ENCODE measurements at regions not wholly inside any gene's neighbourhood (a gene's known extent, or its start where the extent isn't known, plus 50 kb on each side); places are given as distances from the start of the nearest gene placed in this dataset.
"Not testable (repeated sequence)": the region's sequence is repeated elsewhere in the genome, so short reads cannot be mapped to it uniquely, and the experiment has no call there.

DNA sequence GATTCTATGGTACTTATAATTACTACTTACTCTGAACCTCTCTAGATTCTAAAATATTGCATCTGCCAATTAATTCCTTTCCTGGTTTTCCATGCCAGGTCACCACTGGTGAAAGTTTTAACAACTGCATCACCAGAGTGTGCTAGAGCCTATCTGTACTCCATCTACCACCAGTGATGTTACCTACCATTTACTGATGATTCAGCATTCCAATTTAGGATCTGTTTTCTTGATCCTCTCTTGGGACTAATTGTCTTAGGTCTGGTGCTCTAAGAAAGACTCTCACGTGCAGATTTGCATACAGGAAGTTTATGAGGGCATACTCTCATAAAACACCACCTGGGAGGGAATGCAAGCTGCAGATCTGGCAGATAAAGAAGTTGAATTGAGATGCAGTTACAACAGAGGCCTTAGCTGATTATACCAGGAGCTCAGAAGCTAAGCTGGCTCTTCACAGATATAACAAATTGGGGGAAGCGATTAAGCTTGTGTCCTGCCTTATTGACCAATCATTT, 347.6 kb upstream of the VRK2 start:
- TF ChIP-seq, protein P1, sequence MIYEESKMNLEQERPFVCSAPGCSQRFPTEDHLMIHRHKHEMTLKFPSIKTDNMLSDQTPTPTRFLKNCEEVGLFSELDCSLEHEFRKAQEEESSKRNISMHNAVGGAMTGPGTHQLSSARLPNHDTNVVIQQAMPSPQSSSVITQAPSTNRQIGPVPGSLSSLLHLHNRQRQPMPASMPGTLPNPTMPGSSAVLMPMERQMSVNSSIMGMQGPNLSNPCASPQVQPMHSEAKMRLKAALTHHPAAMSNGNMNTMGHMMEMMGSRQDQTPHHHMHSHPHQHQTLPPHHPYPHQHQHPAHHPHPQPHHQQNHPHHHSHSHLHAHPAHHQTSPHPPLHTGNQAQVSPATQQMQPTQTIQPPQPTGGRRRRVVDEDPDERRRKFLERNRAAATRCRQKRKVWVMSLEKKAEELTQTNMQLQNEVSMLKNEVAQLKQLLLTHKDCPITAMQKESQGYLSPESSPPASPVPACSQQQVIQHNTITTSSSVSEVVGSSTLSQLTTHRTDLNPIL (CRISPR knock-in tag; IDR thresholded peaks at IDR 0.05; ENCODE audit: low read depth): no peak
- TF ChIP-seq ZC3H10 (CRISPR knock-in tag; IDR thresholded peaks at IDR 0.05): no peak
- ATAC-seq: no peak

DNA sequence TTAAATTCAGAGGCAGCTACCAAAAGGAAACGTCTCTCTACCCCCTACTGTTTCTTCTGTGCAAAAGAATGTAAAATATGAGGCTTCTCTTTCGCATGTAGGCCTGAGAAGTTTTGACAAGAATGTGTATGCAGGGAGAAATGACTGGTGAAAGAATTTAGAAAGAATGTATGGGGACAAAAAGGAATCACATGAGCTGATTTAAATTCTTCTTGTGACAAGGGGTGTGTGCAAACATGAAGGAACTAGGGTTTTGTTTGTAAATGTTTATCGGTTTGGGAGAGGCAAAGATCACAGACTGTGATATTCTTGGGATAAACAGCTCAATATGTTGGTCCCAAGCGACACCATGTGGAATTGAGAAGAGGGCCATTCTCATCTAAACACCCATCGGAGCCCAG, 345.2 kb upstream of the VRK2 start:
- TF ChIP-seq, protein P2, sequence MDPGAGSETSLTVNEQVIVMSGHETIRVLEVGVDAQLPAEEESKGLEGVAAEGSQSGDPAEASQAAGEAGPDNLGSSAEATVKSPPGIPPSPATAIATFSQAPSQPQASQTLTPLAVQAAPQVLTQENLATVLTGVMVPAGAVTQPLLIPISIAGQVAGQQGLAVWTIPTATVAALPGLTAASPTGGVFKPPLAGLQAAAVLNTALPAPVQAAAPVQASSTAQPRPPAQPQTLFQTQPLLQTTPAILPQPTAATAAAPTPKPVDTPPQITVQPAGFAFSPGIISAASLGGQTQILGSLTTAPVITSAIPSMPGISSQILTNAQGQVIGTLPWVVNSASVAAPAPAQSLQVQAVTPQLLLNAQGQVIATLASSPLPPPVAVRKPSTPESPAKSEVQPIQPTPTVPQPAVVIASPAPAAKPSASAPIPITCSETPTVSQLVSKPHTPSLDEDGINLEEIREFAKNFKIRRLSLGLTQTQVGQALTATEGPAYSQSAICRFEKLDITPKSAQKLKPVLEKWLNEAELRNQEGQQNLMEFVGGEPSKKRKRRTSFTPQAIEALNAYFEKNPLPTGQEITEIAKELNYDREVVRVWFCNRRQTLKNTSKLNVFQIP (CRISPR knock-in tag; IDR thresholded peaks at IDR 0.05; ENCODE audit: borderline replicate concordance, low read depth): no peak
- no peak for TF ChIP-seq ZNF70 (CRISPR knock-in tag; IDR thresholded peaks at IDR 0.05)
- no peak for TF ChIP-seq ARNTL (CRISPR knock-in tag; IDR thresholded peaks at IDR 0.05; ENCODE audit: borderline replicate concordance, low read depth)
- TF ChIP-seq ESRRG (CRISPR knock-in tag; IDR thresholded peaks at IDR 0.05): no peak
- TF ChIP-seq ZNF8 (CRISPR knock-in tag; IDR thresholded peaks at IDR 0.05): no peak
- TF ChIP-seq TCF4 (CRISPR knock-in tag; IDR thresholded peaks at IDR 0.05; ENCODE audit: borderline replicate concordance): no peak
- no peak for TF ChIP-seq BACH2 (CRISPR knock-in tag; IDR thresholded peaks at IDR 0.05; ENCODE audit: borderline replicate concordance)
- TF ChIP-seq, protein P1 (CRISPR knock-in tag; IDR thresholded peaks at IDR 0.05; ENCODE audit: low read depth): no peak
- no peak for TF ChIP-seq PPARA (CRISPR knock-in tag; IDR thresholded peaks at IDR 0.05; ENCODE audit: borderline replicate concordance)
- TF ChIP-seq ZNF565 (CRISPR knock-in tag; conservative IDR thresholded peaks at IDR 0.05; ENCODE audit: low read depth): no peak
- no peak for TF ChIP-seq ZFP30 (CRISPR knock-in tag; IDR thresholded peaks at IDR 0.05)
- TF ChIP-seq, protein P3, sequence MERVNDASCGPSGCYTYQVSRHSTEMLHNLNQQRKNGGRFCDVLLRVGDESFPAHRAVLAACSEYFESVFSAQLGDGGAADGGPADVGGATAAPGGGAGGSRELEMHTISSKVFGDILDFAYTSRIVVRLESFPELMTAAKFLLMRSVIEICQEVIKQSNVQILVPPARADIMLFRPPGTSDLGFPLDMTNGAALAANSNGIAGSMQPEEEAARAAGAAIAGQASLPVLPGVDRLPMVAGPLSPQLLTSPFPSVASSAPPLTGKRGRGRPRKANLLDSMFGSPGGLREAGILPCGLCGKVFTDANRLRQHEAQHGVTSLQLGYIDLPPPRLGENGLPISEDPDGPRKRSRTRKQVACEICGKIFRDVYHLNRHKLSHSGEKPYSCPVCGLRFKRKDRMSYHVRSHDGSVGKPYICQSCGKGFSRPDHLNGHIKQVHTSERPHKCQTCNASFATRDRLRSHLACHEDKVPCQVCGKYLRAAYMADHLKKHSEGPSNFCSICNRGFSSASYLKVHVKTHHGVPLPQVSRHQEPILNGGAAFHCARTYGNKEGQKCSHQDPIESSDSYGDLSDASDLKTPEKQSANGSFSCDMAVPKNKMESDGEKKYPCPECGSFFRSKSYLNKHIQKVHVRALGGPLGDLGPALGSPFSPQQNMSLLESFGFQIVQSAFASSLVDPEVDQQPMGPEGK (CRISPR knock-in tag; IDR thresholded peaks at IDR 0.05; ENCODE audit: borderline replicate concordance): no peak
- no peak for TF ChIP-seq RARB (CRISPR knock-in tag; IDR thresholded peaks at IDR 0.05)
- no peak for TF ChIP-seq TOX (CRISPR knock-in tag; IDR thresholded peaks at IDR 0.05; ENCODE audit: borderline replicate concordance)
- no peak for TF ChIP-seq SNAI2 (CRISPR knock-in tag; IDR thresholded peaks at IDR 0.05)
- no peak for TF ChIP-seq GLIS3 (CRISPR knock-in tag; IDR thresholded peaks at IDR 0.05)
- no peak for TF ChIP-seq ZC3H10 (CRISPR knock-in tag; IDR thresholded peaks at IDR 0.05)
- no peak for TF ChIP-seq OSR1 (CRISPR knock-in tag; IDR thresholded peaks at IDR 0.05)
- no peak for TF ChIP-seq ZFP3 (CRISPR knock-in tag; IDR thresholded peaks at IDR 0.05)
- ATAC-seq: no peak

DNA sequence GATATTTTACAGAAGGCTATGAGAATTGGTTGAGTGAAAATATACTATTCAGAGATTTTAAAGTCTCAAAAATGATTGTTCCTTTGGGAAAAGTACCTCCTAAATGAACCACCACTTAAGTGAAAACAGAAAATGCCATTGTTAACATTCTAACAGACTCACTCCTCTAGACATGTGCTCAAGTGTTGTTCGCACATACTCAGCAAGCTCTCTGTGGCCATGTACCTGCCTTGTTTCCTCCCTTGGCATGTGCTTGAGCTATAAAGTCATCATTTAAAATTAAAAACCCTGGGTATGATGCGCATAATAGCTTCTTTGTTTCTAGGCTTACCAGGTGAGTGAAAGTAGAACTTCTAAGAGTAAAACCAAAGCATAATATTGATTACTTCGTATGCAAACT, 343.2 kb upstream of the VRK2 start:
- ATAC-seq: no peak
- no peak for TF ChIP-seq ISL1 (CRISPR knock-in tag; IDR thresholded peaks at IDR 0.05)
- TF ChIP-seq BACH2 (CRISPR knock-in tag; IDR thresholded peaks at IDR 0.05; ENCODE audit: borderline replicate concordance): no peak
- no peak for TF ChIP-seq ZNF8 (CRISPR knock-in tag; IDR thresholded peaks at IDR 0.05)
- TF ChIP-seq ESRRG (CRISPR knock-in tag; IDR thresholded peaks at IDR 0.05): no peak
- no peak for TF ChIP-seq CSDC2 (CRISPR knock-in tag; IDR thresholded peaks at IDR 0.05)

DNA sequence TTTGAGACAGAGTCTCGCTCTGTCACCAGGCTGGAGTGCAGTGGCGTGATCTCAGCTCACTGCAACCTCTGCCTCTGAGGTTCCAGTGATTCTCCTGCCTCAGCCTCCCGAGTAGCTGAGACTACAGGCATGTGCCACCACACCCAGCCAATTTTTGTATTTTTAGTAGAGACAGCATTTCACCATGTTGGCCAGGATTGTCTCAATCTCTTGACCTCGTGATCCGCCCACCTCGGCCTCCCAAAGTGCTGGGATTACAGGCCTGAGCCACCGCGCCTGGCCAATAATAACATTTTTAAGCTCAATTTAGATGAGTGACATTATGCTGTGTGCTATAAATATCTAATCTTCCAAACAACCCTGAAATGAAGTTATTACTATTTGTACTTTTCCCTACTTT, 338.8 kb upstream of the VRK2 start:
- ATAC-seq: not testable (repeated sequence)

DNA sequence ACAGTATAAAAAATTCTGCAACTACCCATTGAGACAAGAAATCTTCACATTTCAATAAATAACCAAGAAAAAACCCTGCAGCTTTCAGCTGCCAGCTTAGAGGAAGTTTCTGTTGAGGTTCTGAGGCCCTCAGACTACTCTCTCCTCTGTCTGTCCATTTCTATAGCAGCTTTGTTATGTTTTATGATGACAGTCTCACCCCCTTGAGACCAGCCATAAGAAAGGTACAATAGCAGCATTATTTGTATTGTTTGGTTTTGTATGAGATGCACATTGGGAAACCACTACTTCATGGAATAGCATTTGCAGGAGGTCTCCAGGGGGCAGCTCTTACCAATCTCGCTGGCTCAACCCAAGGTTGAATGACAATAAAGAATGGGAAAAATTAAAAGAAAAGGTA, 334.6 kb upstream of the VRK2 start:
- ATAC-seq: no peak
- no peak for TF ChIP-seq ZNF70 (CRISPR knock-in tag; IDR thresholded peaks at IDR 0.05)
- TF ChIP-seq, protein P2 (CRISPR knock-in tag; IDR thresholded peaks at IDR 0.05; ENCODE audit: borderline replicate concordance, low read depth): no peak
- TF ChIP-seq RARB (CRISPR knock-in tag; IDR thresholded peaks at IDR 0.05): no peak
- TF ChIP-seq ZFP3 (CRISPR knock-in tag; IDR thresholded peaks at IDR 0.05): no peak
- TF ChIP-seq ISL1 (CRISPR knock-in tag; IDR thresholded peaks at IDR 0.05): no peak
- TF ChIP-seq, protein P1 (CRISPR knock-in tag; IDR thresholded peaks at IDR 0.05; ENCODE audit: low read depth): no peak
- TF ChIP-seq, protein P3 (CRISPR knock-in tag; IDR thresholded peaks at IDR 0.05; ENCODE audit: borderline replicate concordance): no peak
- no peak for TF ChIP-seq OSR1 (CRISPR knock-in tag; IDR thresholded peaks at IDR 0.05)
- TF ChIP-seq, protein P4, sequence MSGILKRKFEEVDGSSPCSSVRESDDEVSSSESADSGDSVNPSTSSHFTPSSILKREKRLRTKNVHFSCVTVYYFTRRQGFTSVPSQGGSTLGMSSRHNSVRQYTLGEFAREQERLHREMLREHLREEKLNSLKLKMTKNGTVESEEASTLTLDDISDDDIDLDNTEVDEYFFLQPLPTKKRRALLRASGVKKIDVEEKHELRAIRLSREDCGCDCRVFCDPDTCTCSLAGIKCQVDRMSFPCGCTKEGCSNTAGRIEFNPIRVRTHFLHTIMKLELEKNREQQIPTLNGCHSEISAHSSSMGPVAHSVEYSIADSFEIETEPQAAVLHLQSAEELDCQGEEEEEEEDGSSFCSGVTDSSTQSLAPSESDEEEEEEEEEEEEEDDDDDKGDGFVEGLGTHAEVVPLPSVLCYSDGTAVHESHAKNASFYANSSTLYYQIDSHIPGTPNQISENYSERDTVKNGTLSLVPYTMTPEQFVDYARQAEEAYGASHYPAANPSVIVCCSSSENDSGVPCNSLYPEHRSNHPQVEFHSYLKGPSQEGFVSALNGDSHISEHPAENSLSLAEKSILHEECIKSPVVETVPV (CRISPR knock-in tag; IDR thresholded peaks at IDR 0.05): no peak
- TF ChIP-seq SNAI2 (CRISPR knock-in tag; IDR thresholded peaks at IDR 0.05): no peak

Measured in SK-N-SH treated with all-trans-retinoic acid at 6 μM for 48 hours (cell line).